GM19351 (cell line): ENCODE measurements at regions not wholly inside any gene's neighbourhood (a gene's known extent, or its start where the extent isn't known, plus 50 kb on each side); places are given as distances from the start of the nearest gene placed in this dataset.

Experiments used
- ATAC-seq: cut with Tn5 transposase; IDR thresholded peaks from one replicate; pipeline ENCODE4 v1.9.1; 2021; ENCODE audit warnings: mild to moderate bottlenecking, moderate library complexity; ENCODE audit not compliant: unreplicated experiment

GRCh38 chr3:25032344-25032743 is 395.7 kb upstream of the RARB start:
- no peak for ATAC-seq

GRCh38 chr3:25033407-25034029 is 394.5 kb upstream of the RARB start:
- peak; percentile 91 for ATAC-seq

- ATAC-seq = no peak
Observed at GRCh38 chr3:25035526-25035925, 392.5 kb upstream of the RARB start.

GRCh38 chr3:25036633-25037032 is 391.4 kb upstream of the RARB start:
- no peak for ATAC-seq

GRCh38 chr3:25037049-25037547 is 391.0 kb upstream of the RARB start:
- no peak for ATAC-seq

GRCh38 chr3:25038271-25038670 is 389.8 kb upstream of the RARB start:
- ATAC-seq = no peak

GRCh38 chr3:25038922-25039321 is 389.1 kb upstream of the RARB start:
- ATAC-seq = peak; percentile 53

GRCh38 chr3:25040748-25041147 is 387.3 kb upstream of the RARB start:
- no peak for ATAC-seq

- ATAC-seq = no peak
Observed at GRCh38 chr3:25041871-25042584, 386.0 kb upstream of the RARB start.

GRCh38 chr3:25043177-25043576 is 384.9 kb upstream of the RARB start:
- ATAC-seq = no peak

GRCh38 chr3:25043749-25044148 is 384.3 kb upstream of the RARB start:
- ATAC-seq = no peak

GRCh38 chr3:25044762-25045710 is 383.0 kb upstream of the RARB start:
- no peak for ATAC-seq

- ATAC-seq = no peak
Observed at GRCh38 chr3:25046911-25047771, 380.9 kb upstream of the RARB start.

- ATAC-seq = no peak
Observed at GRCh38 chr3:25049304-25049703, 378.8 kb upstream of the RARB start.

GRCh38 chr3:25053360-25053759 is 374.7 kb upstream of the RARB start:
- no peak for ATAC-seq

GRCh38 chr3:25056036-25056755 is 371.9 kb upstream of the RARB start:
- ATAC-seq = no peak

- ATAC-seq = no peak
Observed at GRCh38 chr3:25056803-25057351, 371.2 kb upstream of the RARB start.

- ATAC-seq = no peak
Observed at GRCh38 chr3:25057379-25057778, 370.7 kb upstream of the RARB start.

- ATAC-seq = no peak
Observed at GRCh38 chr3:25064681-25065080, 363.4 kb upstream of the RARB start.

GRCh38 chr3:25069970-25070369 is 358.1 kb upstream of the RARB start:
- no peak for ATAC-seq
